ENCODE measurements at regions not wholly inside any gene's neighbourhood (a gene's known extent, or its start where the extent isn't known, plus 50 kb on each side); places are given as distances from the start of the nearest gene placed in this dataset.
"Not testable (repeated sequence)": the region's sequence is repeated elsewhere in the genome, so short reads cannot be mapped to it uniquely, and the experiment has no call there.

- no peak for DNase-seq
These were observed 108.9 kb upstream of the PPP1R26 start for GRCh38 chr9:135370411-135371375.

GRCh38 chr9:135371535-135371934 is 108.0 kb upstream of the PPP1R26 start:
- DNase-seq = no peak

DNA sequence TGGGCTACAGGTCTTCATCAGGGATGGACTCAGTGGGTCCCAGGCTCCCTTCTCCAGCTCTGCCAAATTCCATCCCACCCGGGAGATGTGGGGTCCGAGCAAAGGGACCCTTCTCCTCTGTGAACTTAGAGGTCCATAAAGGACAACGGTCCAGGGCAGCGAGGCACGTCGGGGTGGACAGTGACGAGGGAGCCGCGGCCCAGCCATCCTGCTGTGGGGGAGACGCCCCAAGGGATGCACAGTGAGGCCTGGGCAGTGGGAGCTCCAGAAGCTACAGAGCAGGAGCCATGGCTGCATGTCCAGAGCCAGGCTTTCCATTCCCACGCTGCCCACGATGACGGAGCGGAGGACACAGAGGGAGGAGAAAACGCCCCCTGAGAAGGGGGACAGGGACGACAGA is 107.5 kb upstream of the PPP1R26 start:
- no peak for DNase-seq

- DNase-seq = no peak
These were observed 107.0 kb upstream of the PPP1R26 start for GRCh38 chr9:135372501-135373008.

DNA sequence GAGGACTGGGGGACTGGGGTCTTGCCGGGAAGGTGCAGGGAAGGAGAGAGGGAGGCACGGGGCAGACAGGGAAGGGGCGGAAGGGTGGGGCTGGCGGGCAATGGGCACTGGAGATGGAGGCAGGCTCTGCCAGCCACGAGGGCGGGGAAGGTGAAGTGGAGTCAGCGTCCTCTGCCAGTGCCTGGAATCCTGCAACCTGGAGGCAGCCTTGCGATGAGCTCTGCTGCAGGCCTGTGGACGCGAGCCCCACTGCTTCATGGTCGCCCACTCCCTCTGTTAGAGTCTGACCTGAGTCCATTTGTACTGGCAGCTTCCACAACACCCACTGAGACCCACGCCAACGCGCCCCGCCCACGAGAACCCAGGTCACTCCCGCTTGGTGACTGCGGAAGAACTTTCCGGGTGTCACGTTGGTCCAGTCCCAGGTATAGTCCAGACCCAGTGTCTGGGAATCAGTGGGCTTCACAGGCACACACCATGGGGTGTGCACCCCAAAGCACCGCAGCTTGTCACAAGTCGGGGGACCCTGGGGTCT is 106.4 kb upstream of the PPP1R26 start:
- no peak for DNase-seq

DNA sequence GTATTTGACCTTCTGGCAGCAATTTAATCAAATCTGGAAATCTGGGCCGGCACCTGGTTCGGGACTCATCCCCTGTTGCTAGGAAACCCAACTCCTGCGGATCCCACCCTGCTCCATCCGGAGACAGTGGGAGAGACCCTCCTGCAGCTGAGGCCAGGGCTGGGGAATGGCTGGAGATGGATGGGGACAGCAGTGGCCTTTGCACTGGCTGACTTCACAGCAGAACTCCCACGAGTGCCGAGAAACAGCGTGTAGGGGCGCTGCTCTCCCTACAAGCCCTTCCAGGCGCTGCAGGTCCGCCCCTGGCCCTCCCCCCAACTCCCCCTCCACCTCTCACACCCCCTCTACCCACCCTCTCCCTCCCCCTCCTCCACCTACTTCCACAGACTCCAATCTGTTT is 105.8 kb upstream of the PPP1R26 start:
- no peak for DNase-seq

DNA sequence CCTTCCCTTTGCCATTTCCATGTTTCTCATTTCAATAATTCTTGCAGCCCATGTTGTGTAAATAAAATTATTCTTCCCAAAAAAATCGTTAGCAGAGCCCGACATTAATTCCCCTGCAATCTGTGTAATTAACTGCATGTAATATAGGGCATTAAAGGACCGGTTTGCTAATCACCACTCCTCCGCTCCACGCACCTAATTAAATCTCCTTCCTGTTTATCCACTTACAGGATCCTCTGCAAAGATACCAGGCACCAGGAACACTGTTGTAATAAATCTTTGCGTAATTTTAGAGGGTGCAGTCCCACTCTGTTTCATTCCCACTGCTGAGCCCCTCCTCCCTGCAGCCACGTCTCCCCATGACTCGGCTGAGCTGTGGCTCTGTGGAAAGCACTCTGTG is 105.0 kb upstream of the PPP1R26 start:
- DNase-seq = no peak

- no peak for DNase-seq
These were observed 104.6 kb upstream of the PPP1R26 start for GRCh38 chr9:135375001-135375400.

GRCh38 chr9:135376511-135377265 is 102.9 kb upstream of the PPP1R26 start:
- DNase-seq = no peak

GRCh38 chr9:135377431-135377830 is 102.2 kb upstream of the PPP1R26 start:
- no peak for DNase-seq

DNA sequence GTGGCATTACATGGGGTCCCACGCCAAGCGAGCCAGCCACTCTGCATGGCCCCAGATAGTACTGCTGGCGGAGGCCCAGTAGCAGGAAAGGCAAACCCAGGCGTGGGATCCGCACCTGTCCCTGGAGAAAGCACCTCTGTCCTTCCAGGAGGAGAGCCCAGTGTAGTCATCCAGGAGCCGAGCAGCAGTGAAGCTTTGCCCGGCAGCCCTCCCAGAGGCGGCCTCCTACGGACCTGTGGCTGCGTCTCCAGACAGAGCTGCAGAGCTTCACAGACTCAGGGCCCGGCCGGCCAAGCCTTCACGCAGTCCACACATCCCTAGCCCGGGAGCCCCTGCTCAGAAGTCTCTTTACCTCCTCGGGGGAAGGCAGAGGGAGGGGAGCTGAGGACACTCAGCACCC is 100.8 kb upstream of the PPP1R26 start:
- DNase-seq = no peak

- DNase-seq = no peak
These were observed 99.9 kb upstream of the PPP1R26 start for GRCh38 chr9:135379540-135380267.

DNA sequence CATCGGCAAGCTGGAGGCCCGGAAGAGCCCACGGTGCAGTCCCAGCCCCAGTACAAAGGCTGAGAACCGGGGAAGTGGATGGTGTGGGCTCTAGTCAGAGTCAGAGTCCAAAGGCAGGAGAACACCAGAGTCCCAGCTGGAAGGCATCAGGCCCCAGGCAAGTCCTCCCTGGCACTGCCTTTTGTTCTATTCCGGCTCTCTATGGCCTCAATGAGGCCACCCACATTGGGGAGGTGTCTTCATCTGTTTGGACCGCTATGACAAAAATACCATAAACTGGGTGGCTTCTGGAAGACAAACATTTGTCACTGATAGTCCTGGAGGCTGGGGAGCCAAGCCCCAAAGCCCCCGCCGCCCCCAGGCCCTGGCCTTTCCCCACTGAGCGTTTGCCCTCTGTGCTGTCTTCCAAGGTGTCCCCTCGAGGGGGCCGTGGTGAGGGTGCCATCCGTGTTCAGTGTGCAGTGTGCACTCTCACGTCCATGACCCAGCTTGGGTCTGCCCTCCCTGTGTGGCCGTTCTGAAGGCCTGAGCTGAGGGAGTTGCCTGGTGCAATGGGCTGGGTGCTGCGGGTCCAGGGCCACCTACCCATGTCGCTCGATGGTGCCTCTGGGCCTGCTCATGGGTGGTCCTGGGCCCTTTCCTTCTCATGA is 99.1 kb upstream of the PPP1R26 start:
- no peak for DNase-seq

DNA sequence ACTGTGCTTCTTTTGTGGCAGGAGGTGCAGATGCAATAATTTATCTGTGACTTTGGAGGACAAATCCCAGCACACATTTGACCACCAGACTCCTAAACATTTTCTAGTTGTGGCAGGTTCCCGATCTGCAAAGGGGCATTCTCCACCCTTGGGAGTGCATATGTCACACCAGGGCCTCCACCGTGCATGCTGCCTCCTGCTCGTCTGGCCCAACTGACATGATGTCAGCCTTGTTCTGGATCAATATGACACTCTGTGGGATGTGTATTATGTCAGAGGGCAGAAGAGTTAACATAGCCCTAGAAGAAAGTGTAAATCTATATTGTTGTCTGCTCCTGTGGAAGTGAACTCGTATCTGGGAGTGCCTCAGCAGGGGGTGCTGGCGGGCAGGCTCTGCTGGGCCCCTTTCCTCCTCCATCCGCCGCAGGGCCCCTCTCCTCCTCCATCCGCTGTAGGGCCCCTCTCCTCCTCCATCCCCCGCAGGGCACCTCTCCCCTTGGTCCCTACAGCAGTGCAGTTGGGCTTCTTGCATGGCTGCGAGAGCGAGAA is 97.7 kb upstream of the PPP1R26 start:
- DNase-seq = no peak

GRCh38 chr9:135384226-135384625 is 95.4 kb upstream of the PPP1R26 start:
- DNase-seq = no peak

GRCh38 chr9:135384815-135385405 is 94.7 kb upstream of the PPP1R26 start:
- DNase-seq = not testable (repeated sequence)

DNA sequence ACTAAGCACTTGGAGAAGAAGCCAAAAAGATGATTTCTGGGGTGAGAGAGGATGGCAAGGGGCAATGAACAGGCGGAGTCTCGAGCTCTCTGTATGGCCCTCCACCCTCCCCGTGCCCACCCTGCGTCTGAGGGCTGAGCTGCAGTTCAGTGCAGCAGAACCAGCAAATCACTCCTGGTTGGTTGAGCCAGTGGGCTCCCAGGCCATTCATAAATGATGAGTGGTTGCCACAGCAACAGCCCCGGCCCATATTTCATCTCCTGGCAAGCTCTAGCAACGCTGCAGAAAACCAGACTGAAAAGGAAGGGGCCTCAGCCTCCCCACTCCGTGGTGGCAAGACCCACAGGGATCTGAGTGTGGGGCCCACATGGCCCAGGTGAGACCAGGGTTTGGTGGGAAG is 93.8 kb upstream of the PPP1R26 start:
- no peak for DNase-seq

- no peak for DNase-seq
These were observed 91.6 kb upstream of the PPP1R26 start for GRCh38 chr9:135387976-135388375.

- no peak for DNase-seq
These were observed 91.1 kb upstream of the PPP1R26 start for GRCh38 chr9:135388530-135388929.

DNA sequence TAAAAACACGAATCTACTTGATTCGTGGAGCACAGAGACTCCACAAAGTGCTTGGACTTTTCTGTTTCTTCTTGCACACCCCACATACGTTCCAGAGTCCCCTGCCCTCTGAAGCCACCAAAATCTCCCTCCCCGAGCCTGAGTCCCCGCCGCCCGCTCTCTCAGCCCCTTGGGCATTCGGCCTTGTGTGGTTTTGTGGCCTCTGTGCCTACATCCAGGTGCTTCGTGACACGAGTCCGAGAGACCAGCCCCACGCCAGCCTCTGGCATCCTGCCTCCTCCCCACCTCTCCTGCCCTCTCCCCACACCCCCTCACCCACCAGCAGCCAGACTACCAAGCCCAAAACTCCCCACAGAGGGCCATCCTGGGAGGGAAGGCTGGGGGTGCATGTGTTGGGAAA is 87.8 kb upstream of the PPP1R26 start:
- DNase-seq = no peak

DNA sequence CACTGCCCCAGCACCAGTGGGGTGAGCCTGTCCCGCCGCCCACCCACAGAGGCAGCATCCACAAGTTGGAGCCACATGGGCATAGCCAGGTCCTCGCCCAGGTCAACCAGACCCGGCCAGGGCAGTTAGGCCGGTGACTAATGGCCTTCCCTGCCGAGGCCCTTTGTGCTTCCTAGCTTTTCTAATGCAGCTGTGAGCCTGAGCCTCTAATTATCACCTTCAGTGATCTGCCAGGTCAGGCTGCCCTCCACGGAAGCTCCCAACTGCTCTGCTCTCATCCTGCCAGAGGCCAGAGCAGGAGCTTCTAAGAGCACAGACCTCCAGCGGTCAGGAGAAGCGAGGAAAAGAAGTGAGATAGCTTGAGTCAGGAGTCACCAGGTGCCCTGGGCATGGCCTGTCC is 87.1 kb upstream of the PPP1R26 start:
- DNase-seq = no peak

- no peak for DNase-seq
These were observed 85.5 kb upstream of the PPP1R26 start for GRCh38 chr9:135394131-135394530.

All from activated effector memory CD4-positive, alpha-beta T cell treated with anti-CD3 and anti-CD28 coated beads, Interleukin-2, amount 50 U/mL, for 16 hours (primary cell).